K562 (cell line): ENCODE measurements at regions not wholly inside any gene's neighbourhood (a gene's known extent, or its start where the extent isn't known, plus 50 kb on each side); places are given as distances from the start of the nearest gene placed in this dataset.

Source experiments
- ATAC-seq: fragments of 200-7000 bp; cut with Tn5 transposase; 3 replicates; pipeline ENCODE4 v1.9.1; 2020; ENCODE audit warnings: moderate library complexity
- BruUV-seq: library from RNA; stranded (reverse); fragments of 400-500 nt; replicated peaks from 2 replicates; lab custom pipeline; 2021; lab: Mats Ljungman, UMichigan
- CTCF ChIA-PET: fragments of 300-600 bp; formaldehyde crosslinking; extraction: SDS; loops from one replicate; lab custom pipeline; 2021; ENCODE audit warnings: low intra/inter-chr PET ratio; lab: Yijun Ruan, JAX
- POLR2A ChIA-PET: fragments of 300-600, 350-650 bp; sonication (Branson Sonifier 250); formaldehyde crosslinking; extraction: SDS; loops from one replicate; lab custom pipeline; 2021; ENCODE audit warnings: antibody characterized with exemption, inconsistent platforms; lab: Yijun Ruan, JAX
- DNase-seq, 4 experiments: peaks; one replicate each; pipeline versions ENCODE4 v3.0.0 to v3.0.0-alpha.2; 2011 to 2018; ENCODE audit warnings: low spot score in 3 of 4, mixed read lengths in 3 of 4; ENCODE audit errors: extremely low read depth in 1 of 4
- FAIRE-seq: peaks from 2 replicates; lab custom pipeline; 2011; peaks lifted over from hg19 to GRCh38; lab: Jason Lieb, UNC
- H2AFZ ChIP-seq: 2 replicates; pipeline ENCODE4 v1.6.0; 2011; ENCODE audit warnings: low read depth, low read length, control low read depth, inconsistent platforms
- H3K27ac ChIP-seq: fragments of 200-600 bp; 3 replicates; pipeline ENCODE4 v1.8.0; 2011; ENCODE audit warnings: low read depth, mild to moderate bottlenecking, control low read depth, inconsistent platforms, low read length, moderate library complexity, mixed read lengths; ENCODE audit errors: extremely low read depth
- H3K27me3 ChIP-seq, 2 experiments: fragments of 300-600 bp in 1 of 2; 2 replicates in 1 of 2; 3 replicates in 1 of 2; pipeline versions ENCODE4 v1.6.0 to v1.8.0; 2011; ENCODE audit warnings: inconsistent platforms in 2 of 2, low read length in 2 of 2, mild to moderate bottlenecking in 1 of 2, mixed read lengths in 1 of 2, moderate library complexity in 1 of 2; ENCODE audit not compliant: control insufficient read depth in 2 of 2, insufficient read depth in 2 of 2
- H3K36me3 ChIP-seq: fragments of 300-600 bp; 3 replicates; pipeline ENCODE4 v1.8.0; 2011; ENCODE audit warnings: mild to moderate bottlenecking, low read length, inconsistent platforms; ENCODE audit not compliant: control insufficient read depth, insufficient read depth
- H3K4me1 ChIP-seq, 2 experiments: fragments of 200-600 bp in 1 of 2; replicated peaks in 1 of 2; 2 replicates in 1 of 2; 3 replicates in 1 of 2; pipeline versions ENCODE4 v1.5.1 to v1.8.0; 2011; ENCODE audit warnings: inconsistent platforms in 2 of 2, low read length in 2 of 2, mild to moderate bottlenecking in 1 of 2, mixed read lengths in 1 of 2, moderate library complexity in 1 of 2; ENCODE audit not compliant: control insufficient read depth in 2 of 2, insufficient read depth in 2 of 2
- H3K4me2 ChIP-seq: 2 replicates; pipeline ENCODE4 v1.6.1; 2011; ENCODE audit warnings: low read length, control low read depth, inconsistent platforms, mixed read lengths; ENCODE audit not compliant: insufficient read depth
- H3K4me3 ChIP-seq: fragments of 200-600 bp; sonication (generic), shearing (Covaris generic); 2 replicates; pipeline ENCODE4 v1.5.1; 2016; ENCODE audit warnings: control low read depth, inconsistent platforms
- H3K79me2 ChIP-seq: fragments of 200-600 bp; 3 replicates; pipeline ENCODE4 v1.8.0; 2011; ENCODE audit warnings: low read length, inconsistent platforms; ENCODE audit not compliant: control insufficient read depth, insufficient read depth
- H3K9ac ChIP-seq, 2 experiments: 2 replicates each; pipeline versions ENCODE4 v1.6.0 to v1.6.1; 2011; ENCODE audit warnings: low read depth in 2 of 2, low read length in 2 of 2, control low read depth in 1 of 2, inconsistent platforms in 1 of 2, mild to moderate bottlenecking in 1 of 2, mixed read lengths in 1 of 2; ENCODE audit not compliant: insufficient read depth in 1 of 2
- H3K9me1 ChIP-seq: one replicate; pipeline ENCODE4 v1.6.0; 2011; ENCODE audit warnings: inconsistent platforms, mild to moderate bottlenecking, low read length, moderate library complexity; ENCODE audit not compliant: control insufficient read depth, insufficient read depth
- H3K9me3 ChIP-seq: replicated peaks from 2 replicates; pipeline ENCODE4 v1.5.1; 2011; ENCODE audit warnings: low read depth, low read length, inconsistent platforms; ENCODE audit not compliant: control insufficient read depth, insufficient read depth
- H4K20me1 ChIP-seq: replicated peaks from 2 replicates; pipeline ENCODE4 v1.6.1; 2011; ENCODE audit warnings: low read length, inconsistent platforms, mixed read lengths; ENCODE audit not compliant: control insufficient read depth, insufficient read depth
- DNMT1 ChIP-seq: fragments of 450-650 bp; IDR thresholded peaks from 2 replicates; pipeline ENCODE4 v1.6.1; 2016; ENCODE audit warnings: antibody characterized with exemption, mild to moderate bottlenecking
- FOS ChIP-seq: IDR thresholded peaks from 3 replicates; pipeline ENCODE4 v1.6.1; 2011; ENCODE audit not compliant: insufficient read length; ENCODE audit errors: extremely low read depth
- FOXP1 ChIP-seq: sonication (generic); formaldehyde crosslinking; IDR thresholded peaks from 2 replicates; pipeline ENCODE4 v1.8.0; 2022; ENCODE audit warnings: mild to moderate bottlenecking, missing genetic modification reagents
- GTF2E2 ChIP-seq: fragments of 200-800 bp; sonication (Bioruptor generic); IDR thresholded peaks from 2 replicates; pipeline ENCODE4 v1.6.1; 2016; ENCODE audit warnings: missing genetic modification characterization, missing compliant biosample characterization
- SAP30 ChIP-seq: fragments of 200-600 bp; sonication (generic); IDR thresholded peaks from 2 replicates; pipeline ENCODE4 v1.6.1; 2012; ENCODE audit warnings: borderline replicate concordance, low read depth, mild to moderate bottlenecking, moderate library complexity, low read length, control low read depth, inconsistent platforms; ENCODE audit not compliant: insufficient read depth, poor library complexity, severe bottlenecking
- XRCC4 ChIP-seq: IDR thresholded peaks from one replicate; pipeline ENCODE4 v1.6.1; 2011; ENCODE audit not compliant: insufficient read depth, insufficient read length; ENCODE audit errors: extremely low read depth
- ZNF311 ChIP-seq: fragments of 250-450 bp; sonication (Bioruptor Pico); IDR thresholded peaks from 2 replicates; pipeline ENCODE4 v1.4.0; 2020; ENCODE audit warnings: mild to moderate bottlenecking, moderate library complexity
- ZZZ3 ChIP-seq: fragments of 450-650 bp; IDR thresholded peaks from 2 replicates; pipeline ENCODE4 v1.6.1; 2016; ENCODE audit warnings: antibody characterized with exemption, mild to moderate bottlenecking, moderate library complexity
- WGBS: fragments of 100-300 bp; shearing (Covaris generic); methylation state at CpG from one replicate; pipeline ENCODE4 v1.1.6; 2016; ENCODE audit warnings: low coverage, mixed read lengths; ENCODE audit not compliant: insufficient coverage; ENCODE audit errors: missing lambda C conversion rate; 5-methylcytosine and 5-hydroxymethylcytosine counted together
- in situ Hi-C: fragments of 300-500 bp; cut with MboI; formaldehyde crosslinking; loops from 4 replicates; pipeline ENCODE4 v1.15.0; 2018; ENCODE audit warnings: inconsistent platforms, mixed read lengths
- intact Hi-C: fragments of 100-400 bp; cut with micrococcal nuclease; formaldehyde crosslinking; loops from 2 replicates; pipeline ENCODE4 v1.14.2; 2022
- TF ChIP-seq, protein P1 (sequence below), 3 experiments: fragments of 200-800 bp in 1 of 3; fragments of 250-450 bp in 1 of 3; fragments of 450-650 bp in 1 of 3; sonication (Bioruptor Pico) in 1 of 3; sonication (Bioruptor generic) in 1 of 3; formaldehyde crosslinking in 1 of 3; IDR thresholded peaks; 2 replicates each; pipeline versions ENCODE4 v1.6.1 to v1.8.0; 2016 to 2022; ENCODE audit warnings: mild to moderate bottlenecking in 2 of 3, missing genetic modification characterization in 2 of 3, missing compliant biosample characterization in 1 of 3, moderate library complexity in 1 of 3
- TF ChIP-seq, protein P2 (sequence below): fragments of 450-650 bp; IDR thresholded peaks from 2 replicates; pipeline ENCODE4 v1.6.1; 2014; ENCODE audit warnings: low read depth, mild to moderate bottlenecking, moderate library complexity, borderline replicate concordance
- TF ChIP-seq, protein P3 (sequence below): fragments of 250-450 bp; sonication (Bioruptor Pico); IDR thresholded peaks from 2 replicates; pipeline ENCODE4 v1.5.0; 2021
- TF ChIP-seq, protein P4 (sequence below): sonication (generic); formaldehyde crosslinking; IDR thresholded peaks from 2 replicates; pipeline ENCODE4 v1.8.1; 2023; ENCODE audit warnings: mild to moderate bottlenecking, missing genetic modification reagents

DNA sequence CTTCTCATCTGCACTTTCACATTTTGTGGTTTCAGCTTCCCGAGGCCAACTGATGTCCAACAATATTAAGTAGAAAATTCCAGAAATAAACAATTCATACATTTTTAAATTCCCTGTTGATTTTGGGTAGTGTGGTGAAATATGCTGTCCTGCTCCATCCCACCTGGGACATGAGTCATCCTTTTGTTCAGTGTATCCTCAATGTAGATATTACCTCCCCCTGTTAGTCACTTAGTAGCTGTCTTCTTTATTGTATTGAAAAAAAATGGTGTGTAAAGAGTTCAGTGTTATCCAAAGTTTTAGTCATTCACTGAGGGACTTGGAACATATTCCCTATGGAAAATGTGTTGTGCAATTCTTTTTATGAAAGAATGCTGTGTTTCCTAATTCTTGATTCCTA lies 348.1 kb downstream of the SOCS6 start:
- H2AFZ ChIP-seq = no peak overlapping the region
- H3K9me3 ChIP-seq = no peaks in the 10 kb centered on the region
- FAIRE-seq (no peak), ATAC-seq (no peak), DNase-seq (no peak)
- TF ChIP-seq, protein P1, sequence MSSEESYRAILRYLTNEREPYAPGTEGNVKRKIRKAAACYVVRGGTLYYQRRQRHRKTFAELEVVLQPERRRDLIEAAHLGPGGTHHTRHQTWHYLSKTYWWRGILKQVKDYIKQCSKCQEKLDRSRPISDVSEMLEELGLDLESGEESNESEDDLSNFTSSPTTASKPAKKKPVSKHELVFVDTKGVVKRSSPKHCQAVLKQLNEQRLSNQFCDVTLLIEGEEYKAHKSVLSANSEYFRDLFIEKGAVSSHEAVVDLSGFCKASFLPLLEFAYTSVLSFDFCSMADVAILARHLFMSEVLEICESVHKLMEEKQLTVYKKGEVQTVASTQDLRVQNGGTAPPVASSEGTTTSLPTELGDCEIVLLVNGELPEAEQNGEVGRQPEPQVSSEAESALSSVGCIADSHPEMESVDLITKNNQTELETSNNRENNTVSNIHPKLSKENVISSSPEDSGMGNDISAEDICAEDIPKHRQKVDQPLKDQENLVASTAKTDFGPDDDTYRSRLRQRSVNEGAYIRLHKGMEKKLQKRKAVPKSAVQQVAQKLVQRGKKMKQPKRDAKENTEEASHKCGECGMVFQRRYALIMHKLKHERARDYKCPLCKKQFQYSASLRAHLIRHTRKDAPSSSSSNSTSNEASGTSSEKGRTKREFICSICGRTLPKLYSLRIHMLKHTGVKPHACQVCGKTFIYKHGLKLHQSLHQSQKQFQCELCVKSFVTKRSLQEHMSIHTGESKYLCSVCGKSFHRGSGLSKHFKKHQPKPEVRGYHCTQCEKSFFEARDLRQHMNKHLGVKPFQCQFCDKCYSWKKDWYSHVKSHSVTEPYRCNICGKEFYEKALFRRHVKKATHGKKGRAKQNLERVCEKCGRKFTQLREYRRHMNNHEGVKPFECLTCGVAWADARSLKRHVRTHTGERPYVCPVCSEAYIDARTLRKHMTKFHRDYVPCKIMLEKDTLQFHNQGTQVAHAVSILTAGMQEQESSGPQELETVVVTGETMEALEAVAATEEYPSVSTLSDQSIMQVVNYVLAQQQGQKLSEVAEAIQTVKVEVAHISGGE (CRISPR knock-in tag; IDR thresholded peaks at IDR 0.05) = no peak
- TF ChIP-seq XRCC4 (no peak), ZNF311 (CRISPR knock-in tag) (no peak), DNMT1 (no peak), FOS (no peak), SAP30 (no peak), FOXP1 (CRISPR knock-in tag) (no peak), GTF2E2 (tag) (no peak), ZZZ3 (no peak)
- TF ChIP-seq, protein P2, sequence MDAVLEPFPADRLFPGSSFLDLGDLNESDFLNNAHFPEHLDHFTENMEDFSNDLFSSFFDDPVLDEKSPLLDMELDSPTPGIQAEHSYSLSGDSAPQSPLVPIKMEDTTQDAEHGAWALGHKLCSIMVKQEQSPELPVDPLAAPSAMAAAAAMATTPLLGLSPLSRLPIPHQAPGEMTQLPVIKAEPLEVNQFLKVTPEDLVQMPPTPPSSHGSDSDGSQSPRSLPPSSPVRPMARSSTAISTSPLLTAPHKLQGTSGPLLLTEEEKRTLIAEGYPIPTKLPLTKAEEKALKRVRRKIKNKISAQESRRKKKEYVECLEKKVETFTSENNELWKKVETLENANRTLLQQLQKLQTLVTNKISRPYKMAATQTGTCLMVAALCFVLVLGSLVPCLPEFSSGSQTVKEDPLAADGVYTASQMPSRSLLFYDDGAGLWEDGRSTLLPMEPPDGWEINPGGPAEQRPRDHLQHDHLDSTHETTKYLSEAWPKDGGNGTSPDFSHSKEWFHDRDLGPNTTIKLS = no peak
- TF ChIP-seq, protein P3, sequence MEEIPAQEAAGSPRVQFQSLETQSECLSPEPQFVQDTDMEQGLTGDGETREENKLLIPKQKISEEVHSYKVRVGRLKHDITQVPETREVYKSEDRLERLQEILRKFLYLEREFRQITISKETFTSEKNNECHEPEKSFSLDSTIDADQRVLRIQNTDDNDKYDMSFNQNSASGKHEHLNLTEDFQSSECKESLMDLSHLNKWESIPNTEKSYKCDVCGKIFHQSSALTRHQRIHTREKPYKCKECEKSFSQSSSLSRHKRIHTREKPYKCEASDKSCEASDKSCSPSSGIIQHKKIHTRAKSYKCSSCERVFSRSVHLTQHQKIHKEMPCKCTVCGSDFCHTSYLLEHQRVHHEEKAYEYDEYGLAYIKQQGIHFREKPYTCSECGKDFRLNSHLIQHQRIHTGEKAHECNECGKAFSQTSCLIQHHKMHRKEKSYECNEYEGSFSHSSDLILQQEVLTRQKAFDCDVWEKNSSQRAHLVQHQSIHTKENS (CRISPR knock-in tag) = no peak
- TF ChIP-seq, protein P4, sequence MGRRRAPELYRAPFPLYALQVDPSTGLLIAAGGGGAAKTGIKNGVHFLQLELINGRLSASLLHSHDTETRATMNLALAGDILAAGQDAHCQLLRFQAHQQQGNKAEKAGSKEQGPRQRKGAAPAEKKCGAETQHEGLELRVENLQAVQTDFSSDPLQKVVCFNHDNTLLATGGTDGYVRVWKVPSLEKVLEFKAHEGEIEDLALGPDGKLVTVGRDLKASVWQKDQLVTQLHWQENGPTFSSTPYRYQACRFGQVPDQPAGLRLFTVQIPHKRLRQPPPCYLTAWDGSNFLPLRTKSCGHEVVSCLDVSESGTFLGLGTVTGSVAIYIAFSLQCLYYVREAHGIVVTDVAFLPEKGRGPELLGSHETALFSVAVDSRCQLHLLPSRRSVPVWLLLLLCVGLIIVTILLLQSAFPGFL (CRISPR knock-in tag) = no peak
- H3K27me3 ChIP-seq = no peaks in the 10 kb centered on the region
- intact Hi-C loops = no loop called here
- in situ Hi-C loops = no loop called here
- CTCF ChIA-PET = no interaction called here
- H3K79me2 ChIP-seq = no peaks in the 10 kb centered on the region
- 13% methylated on average over 1 of the region's 1 CpG for WGBS
- no TSS peak for BruUV-seq
- H3K9ac ChIP-seq = no peak overlapping the region
- no peaks in the 10 kb centered on the region for H3K9me1 ChIP-seq
- no peaks in the 10 kb centered on the region for H4K20me1 ChIP-seq
- no peak overlapping the region for H3K4me3 ChIP-seq
- H3K36me3 ChIP-seq = no peaks in the 10 kb centered on the region
- POLR2A ChIA-PET = no interaction called here
- H3K27ac ChIP-seq = no peak overlapping the region
- H3K4me2 ChIP-seq = no peak overlapping the region
- no peaks in the 10 kb centered on the region for H3K4me1 ChIP-seq
